Hematopoietic multipotent progenitor cell treated with erythropoietin and hydrocortisone succinate and interleukin-3 and kit ligand, for 17 days (in vitro differentiated cells): ENCODE measurements at regions not wholly inside any gene's neighbourhood (a gene's known extent, or its start where the extent isn't known, plus 50 kb on each side); places are given as distances from the start of the nearest gene placed in this dataset.
"Not testable (repeated sequence)": the region's sequence is repeated elsewhere in the genome, so short reads cannot be mapped to it uniquely, and the experiment has no call there.

ENCODE experiments used
- DNase-seq: peaks from one replicate; pipeline ENCODE4 v3.0.0-alpha.2; 2015; ENCODE audit warnings: low spot score

- DNase-seq = not testable (repeated sequence)
Measured at GRCh38 chr20:25864963-25865714, 168.5 kb upstream of the ZNF337 start.

- DNase-seq = no peak
Measured at GRCh38 chr20:25864326-25864962, 167.8 kb upstream of the ZNF337 start.

DNA sequence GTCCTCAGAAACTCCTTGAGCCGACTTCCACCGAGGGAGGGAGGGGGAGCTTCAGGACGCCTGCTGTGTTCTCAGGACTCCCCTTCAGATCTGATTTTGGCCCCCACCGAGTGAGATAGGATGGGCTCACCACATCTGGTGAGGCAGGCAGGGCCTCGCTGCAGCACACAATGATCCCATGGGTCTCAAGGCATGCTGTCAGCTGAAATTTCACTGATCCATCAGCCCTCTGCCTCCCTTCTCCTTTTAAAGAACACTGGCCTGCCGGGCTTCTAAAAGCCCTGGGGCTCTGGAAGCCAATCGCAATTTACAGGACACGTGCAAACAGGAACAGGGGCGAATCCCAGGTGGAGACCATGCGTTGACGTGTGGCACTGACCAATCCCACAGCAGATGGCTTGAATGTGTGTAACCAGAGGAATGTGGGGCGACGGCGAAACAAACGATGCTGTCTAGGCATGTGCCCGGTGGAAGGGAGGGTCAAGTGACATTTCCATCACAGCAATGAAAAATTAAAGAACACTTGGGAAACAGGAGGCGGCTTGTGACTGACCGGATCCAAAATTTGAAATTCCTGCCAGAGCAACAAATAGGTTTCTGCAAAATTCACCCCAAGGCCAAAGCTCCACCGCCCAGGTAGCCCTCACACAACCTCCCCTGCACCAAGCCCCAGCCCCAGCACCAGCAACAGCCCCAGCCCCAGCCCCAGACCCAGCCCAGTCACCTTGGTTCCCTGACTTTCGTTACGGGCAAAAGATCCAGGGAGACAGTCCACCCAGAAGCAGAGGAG, 167.1 kb upstream of the ZNF337 start:
- no peak for DNase-seq

- peak; percentile 9 for DNase-seq
Measured at GRCh38 chr20:25862967-25863530, 166.4 kb upstream of the ZNF337 start.

GRCh38 chr20:25860531-25861150, 164.0 kb upstream of the ZNF337 start:
- no peak for DNase-seq

DNA sequence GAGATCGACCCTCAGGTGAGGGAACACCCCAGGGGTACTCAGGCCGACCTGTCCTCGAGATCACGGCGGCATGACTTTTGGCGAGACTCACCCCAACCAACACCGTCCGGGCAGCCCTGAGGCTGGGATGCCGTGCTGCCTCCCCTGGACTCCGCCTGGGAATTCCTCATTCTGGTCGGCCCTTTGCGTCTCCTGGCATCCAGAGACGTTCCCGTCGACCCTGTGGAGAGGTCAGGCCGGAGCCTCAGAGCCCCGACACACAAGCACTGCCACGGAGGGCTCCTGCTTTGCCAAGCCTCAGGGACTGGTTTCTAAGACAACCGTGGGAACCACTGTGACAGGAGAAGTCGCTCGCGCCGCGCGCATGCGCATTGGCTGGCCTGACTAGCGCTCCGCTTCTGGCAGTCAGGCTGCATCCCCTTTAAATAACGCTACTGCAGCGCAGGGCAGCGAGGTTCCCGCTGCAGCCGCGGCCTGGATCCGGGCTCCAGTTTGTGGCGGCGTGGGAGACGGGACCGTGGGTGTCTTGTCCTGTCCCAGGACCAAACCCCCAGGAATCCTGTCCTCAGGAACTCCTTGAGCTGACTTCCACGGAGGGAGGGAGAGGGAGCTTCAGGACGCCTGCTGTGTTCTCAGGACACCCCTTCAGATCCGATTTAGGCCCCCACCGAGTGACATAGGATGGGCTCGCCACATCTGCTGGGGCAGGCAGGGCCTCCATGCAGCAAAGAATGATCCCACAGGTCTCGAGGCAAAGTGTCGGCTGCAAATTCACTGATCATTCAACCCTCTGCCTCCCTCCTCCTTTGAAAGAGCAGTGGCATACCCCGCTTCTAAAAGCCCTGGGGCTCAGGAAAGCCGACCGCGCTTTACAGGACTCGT, 163.2 kb upstream of the ZNF337 start:
- no peak for DNase-seq

- DNase-seq = no peak
Measured at GRCh38 chr20:25858495-25859425, 162.1 kb upstream of the ZNF337 start.

GRCh38 chr20:25857091-25857788, 160.6 kb upstream of the ZNF337 start:
- not testable (repeated sequence) for DNase-seq

- no peak for DNase-seq
Measured at GRCh38 chr20:25856256-25856884, 159.7 kb upstream of the ZNF337 start.

GRCh38 chr20:25855451-25856156, 159.0 kb upstream of the ZNF337 start:
- not testable (repeated sequence) for DNase-seq

DNA sequence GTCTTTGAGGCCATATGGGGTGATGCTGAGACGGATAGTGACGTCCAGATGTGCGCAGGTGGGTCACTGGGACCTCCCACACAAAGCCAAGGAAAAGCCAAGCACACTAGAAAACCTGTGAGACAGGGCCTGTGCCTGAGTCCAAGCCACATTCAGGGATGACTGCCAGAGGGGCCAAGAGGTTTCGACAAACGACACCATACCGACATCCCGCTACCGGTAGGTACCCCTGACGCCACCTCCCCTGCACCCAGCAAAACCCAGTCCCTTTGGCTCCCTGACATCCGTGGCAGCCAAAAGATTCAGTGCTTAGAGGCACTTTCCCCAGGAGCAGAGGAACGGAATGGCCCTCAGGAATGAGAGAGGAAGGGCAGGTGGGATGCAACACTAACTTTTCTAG, 158.0 kb upstream of the ZNF337 start:
- not testable (repeated sequence) for DNase-seq

GRCh38 chr20:25853718-25854388, 157.2 kb upstream of the ZNF337 start:
- DNase-seq = not testable (repeated sequence)

DNA sequence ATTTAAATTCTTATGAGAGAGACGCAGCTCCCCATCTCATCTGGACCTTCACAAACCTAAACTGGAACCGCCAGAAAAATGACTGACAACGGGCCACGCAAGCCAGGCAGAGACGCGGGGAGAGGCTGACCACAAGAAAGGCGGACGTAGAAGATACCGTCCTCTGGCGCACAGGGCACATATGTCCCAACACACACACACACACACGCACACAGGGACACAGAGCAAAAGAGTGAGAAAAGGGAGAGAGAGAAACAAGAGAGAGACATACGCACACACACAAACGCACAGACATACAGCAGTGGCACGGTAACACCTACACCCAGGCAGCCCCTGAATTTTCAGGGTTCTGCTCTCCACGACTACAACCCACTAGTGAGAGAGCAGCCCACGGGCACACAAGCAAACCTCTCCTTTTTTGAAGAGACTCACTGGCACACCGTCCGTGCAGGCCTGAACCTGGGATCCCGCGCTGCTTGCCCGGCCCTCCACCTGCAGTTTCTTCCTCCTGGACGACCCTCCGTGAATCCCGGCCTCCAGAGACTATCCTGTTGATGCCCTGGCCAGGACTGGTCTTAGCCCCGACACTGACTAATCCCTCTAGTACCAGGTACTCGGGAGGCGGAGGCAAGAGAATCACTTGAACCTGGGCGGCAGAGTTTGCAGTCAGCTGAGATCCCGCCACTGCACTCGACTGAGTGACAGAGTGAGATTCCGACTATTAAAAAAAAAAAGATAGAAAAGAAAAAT, 156.5 kb upstream of the ZNF337 start:
- DNase-seq = not testable (repeated sequence)

DNA sequence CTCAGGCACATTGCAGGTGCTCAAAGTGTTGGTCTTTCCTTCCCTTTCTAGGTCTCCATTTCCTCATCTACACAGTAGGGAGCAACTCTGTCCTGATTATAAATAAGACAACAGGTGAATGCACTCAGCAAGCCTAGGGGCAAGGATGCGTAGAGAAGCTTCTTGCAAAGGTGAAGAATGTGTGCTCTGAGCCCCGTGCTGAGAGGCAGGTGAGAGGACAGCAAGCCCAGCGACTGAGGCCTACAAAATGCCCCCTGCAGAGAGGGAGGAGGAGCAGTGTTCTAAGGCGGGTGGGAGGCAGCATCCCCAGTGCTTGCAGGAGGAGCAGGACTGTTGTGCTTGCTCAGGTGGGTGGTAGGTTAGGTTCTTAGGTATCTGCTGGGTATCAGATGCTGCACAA, 153.5 kb upstream of the ZNF337 start:
- DNase-seq = not testable (repeated sequence)

DNA sequence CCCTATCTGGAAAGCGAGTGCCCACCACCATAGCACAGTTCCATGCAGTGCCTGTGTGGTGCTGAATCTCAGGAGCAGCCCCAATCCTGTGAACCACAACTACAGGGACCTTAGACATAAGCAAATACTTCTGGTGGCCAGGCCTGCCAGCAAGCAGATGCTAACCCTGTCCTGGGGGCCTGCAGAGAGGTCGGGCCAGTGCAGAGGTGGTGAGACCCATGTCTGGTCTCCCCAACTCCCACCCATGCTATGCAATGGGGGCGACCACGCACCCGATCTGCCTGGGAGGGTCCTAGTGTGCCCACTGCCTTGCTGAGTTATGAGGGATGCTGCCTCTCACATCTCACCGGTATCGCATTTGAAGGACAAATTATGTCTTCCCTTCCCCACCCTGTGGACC, 151.6 kb upstream of the ZNF337 start:
- no peak for DNase-seq

- not testable (repeated sequence) for DNase-seq
Measured at GRCh38 chr20:25844640-25845039, 148.0 kb upstream of the ZNF337 start.

DNA sequence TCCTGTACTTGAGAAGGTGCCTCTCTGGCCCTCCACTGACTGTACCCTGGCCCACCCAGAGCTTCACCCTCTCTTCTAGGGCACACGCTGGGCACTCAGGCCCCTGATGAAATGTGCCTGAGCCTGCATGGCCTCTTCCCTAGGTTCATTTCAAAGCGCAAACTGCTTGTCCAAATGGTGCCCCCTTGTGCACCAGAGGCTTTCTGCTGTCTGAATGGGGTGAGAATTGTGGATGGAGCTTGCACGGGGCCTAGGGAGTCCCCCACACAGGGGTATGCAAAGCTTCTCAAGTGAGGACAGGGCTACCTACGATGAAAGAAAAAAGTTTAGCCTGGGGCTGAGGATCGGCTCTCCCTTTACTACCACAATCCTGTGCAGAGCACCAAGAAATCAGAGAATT, 116.9 kb upstream of the ZNF337 start:
- not testable (repeated sequence) for DNase-seq
